Cerebellar nuclear complex (tissue), 1 donor: ENCODE measurements at regions not wholly inside any gene's neighbourhood (a gene's known extent, or its start where the extent isn't known, plus 50 kb on each side); places are given as distances from the start of the nearest gene placed in this dataset.

Experiments
- DNase-seq, 2 experiments: peaks; one replicate each; lab custom pipeline; 2025; lab: John Stamatoyannopoulos, UW

DNA sequence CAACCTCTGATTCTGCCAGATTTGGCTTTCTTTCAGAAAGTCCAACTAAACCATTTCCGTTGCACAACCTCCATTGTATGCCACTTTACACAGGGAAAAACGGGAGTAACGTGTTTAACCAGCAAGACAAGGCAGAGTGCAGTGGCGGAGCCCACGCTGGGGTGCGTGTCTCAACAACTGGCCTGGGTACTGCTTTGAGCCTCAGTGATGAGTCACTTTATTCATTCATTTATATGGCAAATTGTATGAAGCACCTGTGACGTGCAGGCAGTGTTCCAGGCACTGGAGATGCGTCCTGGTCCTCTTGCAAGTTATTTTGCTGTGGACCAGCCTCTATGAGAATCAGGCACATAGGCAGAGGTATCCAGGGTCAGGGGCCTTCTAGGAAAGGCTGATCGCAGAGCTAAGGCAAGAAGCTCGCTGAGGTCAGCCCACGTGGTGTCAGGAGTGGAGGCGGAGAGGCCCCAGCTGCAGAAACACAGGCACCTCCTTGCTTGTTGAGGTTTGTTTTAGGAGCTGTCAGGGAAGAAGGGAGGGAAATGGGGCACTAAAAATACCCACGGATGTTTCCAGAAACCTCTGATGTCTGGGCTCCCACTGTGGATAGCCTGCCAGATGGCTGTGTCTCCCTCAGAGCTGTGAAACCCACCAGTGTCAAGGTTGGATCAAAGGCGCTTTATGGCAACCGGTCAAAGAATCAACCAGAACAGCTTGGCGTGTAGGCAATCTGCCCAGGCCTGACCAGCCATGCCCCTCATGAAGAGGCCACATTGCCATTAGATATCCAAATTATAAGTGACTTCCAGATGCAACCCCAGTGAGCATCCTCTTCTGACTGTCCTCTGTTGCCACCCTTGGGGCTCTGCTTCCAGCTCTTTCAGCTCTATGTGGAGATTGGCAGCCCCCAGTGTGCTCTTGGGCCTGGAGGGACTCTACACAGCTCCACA lies 157.2 kb downstream of the CD83 start:
- DNase-seq: no peak

DNA sequence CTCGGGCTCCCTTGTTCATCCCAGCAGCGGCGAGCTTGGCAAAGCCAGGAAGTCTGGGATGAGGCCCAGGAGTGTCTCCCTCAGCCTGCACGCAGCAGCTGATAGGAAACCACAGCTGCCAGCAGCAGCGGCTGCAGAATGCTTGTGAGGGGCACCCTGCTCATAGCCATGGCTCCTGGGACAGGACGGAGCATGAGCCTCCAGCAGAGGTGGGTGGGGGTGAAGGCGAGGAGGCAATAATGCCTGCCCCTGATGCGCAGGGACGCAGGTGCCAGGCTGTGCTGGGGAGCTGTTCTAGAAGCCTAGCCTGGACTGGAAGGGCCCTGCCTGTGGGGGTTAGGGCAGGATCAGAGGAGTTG lies 157.9 kb downstream of the CD83 start:
- DNase-seq: no peak

DNA sequence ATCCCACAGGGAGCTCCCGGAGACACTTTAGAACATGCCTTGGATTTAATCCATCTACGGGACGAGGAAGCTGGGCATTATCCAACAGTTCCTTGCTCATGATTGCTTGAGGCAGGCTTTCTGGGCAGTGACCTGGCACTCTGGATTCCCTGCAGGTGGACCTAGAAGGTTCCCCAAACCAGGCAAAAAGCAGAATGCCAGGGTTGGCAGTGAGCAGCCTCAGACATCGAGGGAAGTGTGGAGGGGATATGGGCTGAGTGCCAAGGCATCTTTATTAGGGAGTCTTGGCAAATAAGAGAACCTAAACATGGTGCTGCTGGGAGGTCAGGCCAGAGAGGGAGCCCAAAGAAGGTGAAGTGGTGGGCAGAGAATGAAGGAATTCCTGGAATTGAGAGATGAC lies 158.5 kb downstream of the CD83 start:
- no peak for DNase-seq

DNA sequence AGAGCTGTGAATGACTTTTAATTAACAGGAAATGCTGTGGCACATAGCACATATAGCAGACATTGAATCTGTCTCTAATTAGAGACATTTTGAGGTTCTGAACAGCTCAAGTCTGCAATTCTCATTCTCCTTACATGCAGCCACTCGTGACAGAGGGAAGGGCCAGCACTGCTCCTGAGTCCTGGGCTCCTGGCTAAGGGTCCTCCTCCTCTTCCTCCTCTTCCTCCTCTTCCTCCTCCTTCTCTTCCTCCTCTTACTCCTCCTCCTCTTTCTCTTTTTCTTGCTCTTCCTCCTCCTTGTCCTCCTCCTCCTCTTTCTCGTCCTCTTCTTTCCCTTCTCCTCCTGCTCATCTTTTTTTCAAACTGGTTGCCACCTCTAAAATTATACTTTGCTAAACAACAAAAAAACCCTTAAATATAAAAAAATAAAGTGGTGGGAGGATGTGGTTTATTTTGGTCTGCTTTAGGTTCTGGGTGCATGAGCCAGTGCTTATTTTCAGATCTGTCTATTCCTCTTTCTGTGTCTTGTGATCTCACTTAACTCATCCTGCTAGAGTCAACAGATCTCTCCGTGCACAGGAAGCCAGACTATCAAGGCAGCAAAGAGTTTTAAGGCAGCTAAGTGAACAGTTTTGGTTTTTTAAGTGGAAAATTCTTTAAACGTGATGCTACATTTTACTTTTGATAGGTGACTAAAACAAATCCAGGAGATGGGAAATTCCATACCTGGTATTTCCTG lies 159.3 kb downstream of the CD83 start:
- DNase-seq: no peak

DNA sequence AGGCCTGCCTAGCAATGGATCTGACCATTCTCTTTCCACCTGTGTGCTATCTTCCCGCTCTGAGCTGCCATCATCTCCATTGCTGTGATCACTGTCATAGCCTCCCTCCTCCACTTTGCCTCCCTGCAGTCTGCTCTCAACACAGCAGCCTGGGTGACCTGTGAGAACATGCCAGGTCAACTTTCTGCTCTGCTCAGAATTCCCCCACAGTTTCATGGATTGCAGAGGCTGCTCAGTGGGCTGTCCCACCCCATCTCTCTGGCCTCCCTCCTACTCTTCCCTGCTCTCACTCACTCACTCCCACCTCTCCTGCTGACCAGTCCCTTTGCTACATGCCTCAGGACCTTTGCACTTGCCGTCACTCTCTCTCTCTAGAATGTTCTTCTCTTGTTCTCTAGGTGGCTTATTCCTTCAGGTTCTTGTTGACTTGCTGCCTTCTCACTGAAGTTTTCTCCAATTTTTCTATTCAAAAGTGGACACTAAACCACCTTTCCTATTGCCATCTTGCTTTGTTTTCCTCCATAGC lies 159.9 kb downstream of the CD83 start:
- DNase-seq: no peak

DNA sequence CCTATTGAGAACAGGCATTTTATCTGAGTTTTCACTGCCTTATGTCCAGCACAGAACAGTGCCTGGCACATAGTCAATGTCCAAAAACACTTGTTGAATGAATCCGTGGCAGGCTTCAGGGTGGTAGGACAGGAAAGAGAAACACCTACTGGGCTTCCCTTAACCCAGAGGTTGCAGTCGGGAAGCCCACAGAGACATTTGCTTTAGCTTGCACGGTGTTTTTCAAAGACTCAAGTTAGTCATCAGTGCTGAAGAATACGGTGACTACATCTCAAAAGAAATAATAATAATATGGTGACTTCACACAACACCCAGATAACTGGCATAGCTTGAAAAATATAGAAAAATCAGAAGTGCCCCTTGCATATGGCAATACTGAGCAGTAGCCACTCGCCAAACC lies 160.4 kb downstream of the CD83 start:
- DNase-seq: no peak

DNA sequence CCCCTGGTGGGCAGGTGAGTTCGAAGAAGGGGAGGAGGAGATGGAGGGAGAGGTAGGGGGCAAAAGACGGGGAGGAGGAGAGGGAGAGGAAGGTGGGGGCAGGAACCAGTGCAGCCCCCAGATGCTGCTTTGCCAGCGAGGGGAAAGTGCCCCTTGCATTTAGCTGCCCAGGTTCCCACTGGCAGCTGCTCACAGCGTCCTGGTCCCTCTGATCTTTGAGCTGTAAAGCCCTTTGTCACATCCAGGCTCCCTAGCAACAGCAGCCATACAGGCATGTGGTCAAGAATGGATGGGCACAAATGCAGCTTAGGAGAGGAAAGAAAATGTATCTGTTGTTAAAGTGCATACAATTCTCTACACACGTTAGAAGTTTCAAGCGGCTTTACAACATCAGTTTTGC lies 160.9 kb downstream of the CD83 start:
- no peak for DNase-seq

DNA sequence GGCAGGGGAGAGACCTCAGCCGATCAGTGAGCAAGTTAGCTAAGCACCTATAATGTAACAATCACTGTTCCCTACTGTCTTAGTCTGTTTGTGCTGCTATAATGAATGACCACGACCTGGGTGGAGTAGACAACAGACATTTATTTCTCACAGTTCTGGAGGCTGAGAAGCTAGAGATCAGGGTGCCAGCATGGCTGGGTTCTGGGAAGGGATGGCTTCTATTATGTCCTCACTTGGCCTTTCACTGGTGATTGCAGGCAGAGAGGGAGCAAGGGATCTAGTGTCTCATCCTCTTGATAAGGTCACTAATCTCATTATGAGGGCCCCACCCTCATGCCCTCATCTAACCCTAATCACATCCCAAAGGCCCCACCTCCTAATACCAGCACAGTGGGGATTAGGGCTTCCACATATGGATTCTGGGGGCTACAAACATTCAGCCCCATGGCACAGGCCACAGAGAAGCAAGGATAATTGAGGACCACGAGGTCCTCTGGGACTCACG lies 162.5 kb downstream of the CD83 start:
- no peak for DNase-seq

DNA sequence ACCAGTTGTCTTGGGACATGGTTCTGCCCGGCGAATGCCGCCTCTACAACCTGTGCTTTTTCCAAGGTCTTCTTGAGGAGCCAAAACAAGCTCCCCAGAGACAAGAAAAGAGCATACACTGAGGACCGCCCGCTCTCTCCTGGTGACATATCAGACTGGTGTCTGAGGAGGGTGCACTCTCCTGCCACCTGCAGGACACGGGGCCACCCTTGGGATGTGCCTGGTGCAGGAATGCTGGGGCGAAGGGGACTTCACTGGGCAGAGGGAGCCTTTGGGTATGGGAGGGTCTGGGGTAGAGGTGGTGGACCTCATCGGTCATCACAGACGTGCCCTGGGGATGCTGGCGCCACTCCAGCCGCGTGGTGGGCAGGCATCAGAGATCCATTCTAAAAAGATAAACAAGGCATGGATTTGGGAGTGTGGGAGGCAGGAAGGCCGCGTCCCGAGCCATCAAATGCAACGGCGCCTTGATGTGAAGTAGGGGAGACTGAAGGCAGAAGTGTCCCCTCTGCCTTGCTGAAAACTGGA lies 163.3 kb downstream of the CD83 start:
- no peak for DNase-seq

DNA sequence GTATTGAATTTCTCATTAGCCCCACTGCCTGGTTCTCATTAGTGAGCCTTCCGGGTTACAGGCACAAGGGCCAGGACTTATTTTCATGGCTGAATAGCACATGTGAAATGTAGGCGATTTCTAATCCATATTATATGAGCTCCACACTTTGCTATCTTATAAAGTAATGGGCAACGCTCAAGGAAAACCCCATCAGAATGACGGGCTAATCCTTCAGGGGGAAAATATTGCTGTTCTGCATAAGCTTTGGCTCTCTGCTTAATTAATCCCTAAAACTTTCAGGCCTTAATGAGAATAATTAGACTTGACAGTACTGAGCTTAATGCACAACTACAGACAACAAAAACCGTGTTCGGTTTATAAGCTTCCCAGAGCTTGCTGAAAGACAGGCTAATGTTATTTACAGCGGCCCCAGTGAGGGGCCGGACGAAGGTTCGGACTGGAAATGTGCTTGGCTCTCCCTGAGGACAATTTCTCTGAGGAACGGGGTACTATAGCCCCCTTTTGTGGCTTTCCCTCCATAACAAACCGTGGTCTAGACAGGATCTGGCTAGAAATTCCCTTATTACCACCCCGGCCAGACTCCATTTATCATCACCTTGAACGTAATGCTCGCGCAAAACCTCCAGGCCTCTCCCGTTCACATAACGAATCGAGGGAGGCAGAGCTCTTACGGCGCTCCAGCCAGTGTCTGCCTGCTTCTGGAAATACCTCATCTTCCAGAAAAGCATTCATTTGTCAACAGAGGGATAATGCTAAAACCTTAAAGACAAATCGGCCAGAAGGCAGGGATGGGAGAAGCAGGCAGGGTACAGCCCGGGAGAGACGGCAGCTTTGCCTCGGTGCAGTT lies 164.5 kb downstream of the CD83 start:
- DNase-seq: no peak

DNA sequence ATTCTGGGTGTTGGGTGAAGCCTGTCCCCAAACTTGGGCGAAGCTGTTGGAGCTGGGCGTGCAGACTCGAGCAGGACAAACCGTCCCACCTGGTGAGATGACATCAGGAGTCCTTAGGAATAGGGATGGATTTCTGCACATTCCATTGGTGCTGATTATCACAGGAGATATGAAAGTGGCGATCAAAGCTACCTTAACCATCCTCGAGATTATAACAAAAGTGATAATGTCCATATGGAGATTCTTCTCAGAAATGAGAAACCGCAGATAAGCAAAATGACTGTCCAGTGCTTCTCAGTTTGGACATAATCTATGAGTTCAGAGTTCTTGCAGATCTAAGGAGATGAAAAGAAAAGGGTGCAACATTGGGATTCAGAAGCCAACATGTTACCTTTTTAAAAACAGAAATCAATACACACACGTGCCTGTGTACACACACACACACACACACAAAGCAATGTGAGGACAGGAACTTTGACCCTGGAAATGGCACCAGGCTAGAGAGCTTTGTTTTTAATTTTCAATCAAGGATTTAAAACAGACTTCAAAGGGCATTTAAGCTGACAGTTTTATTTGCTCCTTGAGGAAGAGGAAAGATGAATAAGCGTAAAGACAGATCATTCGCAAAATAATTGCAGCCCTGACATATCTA lies 165.4 kb downstream of the CD83 start:
- no peak for DNase-seq

DNA sequence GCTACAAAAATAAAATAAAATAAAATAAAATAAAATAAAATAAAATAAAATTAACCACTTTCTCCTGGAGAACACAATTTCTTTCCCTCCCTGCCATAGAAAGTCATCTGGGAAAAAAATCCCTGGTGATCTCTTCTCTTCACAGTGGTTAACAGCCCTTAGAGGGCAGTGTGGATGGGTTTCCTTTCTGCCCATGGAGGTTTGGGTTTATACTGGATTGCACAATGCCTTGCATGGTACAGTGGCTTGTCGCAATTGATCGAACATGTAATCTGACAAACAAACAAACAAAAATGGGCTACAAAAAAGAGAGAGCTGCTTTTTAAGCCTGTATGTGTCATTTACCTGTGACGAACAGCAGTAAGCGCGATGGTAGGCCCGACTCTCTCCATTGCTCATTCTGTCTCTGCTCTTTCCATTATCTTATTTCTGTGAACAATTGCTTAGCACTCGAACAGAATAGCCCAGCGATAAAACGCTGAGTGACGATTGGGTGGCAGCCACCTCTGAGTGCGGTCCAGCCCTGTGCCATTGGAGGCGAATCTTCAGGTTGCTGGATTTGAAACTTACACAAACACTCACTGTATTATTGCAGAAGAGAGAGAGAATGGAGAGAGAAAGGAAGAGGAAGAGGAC lies 166.1 kb downstream of the CD83 start:
- DNase-seq: no peak

DNA sequence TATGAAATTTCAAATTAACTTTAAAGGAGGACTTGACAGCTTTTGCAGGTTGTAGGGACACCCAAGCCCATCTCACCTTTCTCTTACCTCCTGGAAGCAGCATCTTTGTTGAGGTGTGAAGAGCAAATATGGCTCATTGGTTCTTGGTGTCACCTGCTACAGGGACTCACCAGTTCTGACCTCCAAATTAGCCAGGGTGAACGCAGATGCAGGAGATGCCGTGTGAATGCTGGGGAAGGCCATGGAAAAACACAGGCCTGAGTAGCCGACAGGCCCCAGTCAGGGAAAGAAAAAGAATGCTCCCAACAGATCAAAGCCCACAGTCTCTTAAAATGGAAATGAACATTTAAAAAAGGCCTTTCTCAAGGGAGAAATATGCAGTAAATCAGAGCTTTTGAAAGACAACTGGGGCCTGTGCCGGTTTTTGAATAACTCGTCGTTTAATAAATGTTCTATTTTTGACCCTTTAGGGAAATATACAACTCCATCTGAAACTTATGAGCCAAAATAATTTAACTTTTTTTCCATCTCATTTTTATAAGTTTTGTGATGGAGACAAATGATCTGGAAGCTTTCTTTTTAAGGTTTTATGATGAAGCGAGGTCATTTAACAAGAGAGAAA lies 167.5 kb downstream of the CD83 start:
- no peak for DNase-seq

DNA sequence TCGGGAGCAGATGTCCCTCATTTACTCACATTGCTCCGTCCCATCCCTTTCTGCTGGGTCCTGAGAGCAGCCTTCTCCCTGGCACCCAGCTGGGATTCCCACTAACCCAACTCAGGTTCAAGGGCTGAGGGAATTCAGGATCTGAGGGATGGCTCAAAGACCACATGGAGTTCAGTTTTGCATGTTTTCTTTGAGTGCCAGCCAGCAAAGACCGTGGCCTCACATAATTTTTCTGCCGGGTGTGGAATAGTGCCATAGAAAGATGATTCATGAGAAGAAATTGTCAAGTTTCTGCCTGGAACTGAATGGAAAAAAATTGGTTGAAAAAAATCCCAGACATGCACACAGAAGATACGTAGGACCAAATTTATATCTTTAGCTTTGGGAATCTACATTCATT lies 168.6 kb downstream of the CD83 start:
- DNase-seq: no peak

DNA sequence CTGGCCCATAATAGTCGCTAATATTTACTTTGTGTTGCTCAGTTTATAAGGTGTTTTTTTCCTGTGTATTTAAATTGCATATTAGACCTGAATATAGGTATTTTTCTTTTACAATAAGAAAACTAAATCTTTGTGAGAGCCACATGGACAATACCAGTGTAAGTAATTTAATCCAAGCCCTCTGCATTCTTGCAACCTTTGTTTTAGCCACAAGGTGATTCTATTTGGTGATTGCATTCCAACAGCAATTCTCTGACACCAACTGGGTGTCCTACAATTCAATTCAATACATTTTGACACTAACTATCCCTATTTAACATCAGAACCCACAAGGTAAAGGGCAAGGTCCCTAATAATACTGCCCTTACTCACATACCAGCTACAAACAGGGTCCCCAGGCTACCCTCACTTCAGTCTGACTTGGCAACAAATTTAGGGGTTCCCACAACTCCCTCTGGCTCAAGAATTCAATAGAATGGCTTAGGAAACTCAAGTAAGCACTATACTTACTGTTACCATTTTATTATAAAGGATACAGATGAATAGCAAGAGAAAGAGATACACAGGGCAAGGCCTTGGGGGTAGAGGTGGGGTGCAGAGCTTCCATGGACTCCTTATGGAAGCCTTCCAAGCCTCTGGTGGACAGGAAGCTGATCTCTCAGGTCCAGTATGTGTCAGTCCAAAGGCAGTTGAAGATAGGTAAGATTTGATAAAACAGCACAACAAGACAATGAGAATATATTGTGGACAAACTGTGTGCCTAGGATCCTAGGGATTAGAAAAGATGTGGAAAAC lies 169.3 kb downstream of the CD83 start:
- no peak for DNase-seq

DNA sequence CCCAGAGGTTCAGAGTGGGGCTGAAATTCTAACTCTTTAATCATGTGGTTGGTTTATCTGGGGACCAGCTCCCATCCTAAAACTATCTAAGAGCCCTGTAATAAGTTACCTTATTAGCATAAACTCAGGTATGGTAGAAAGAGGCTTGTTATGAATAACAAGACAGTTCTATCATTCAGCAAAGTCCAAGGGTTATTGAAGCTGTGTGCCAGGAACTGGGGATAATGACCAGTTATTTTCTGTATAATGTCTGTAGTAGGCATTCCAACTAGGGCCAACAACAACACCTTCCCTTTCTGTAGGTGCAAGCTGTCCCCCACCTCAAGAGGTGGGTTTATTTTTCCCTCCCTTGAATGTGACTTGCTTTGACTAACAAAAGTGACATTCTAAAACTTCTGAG lies 170.1 kb downstream of the CD83 start:
- no peak for DNase-seq

DNA sequence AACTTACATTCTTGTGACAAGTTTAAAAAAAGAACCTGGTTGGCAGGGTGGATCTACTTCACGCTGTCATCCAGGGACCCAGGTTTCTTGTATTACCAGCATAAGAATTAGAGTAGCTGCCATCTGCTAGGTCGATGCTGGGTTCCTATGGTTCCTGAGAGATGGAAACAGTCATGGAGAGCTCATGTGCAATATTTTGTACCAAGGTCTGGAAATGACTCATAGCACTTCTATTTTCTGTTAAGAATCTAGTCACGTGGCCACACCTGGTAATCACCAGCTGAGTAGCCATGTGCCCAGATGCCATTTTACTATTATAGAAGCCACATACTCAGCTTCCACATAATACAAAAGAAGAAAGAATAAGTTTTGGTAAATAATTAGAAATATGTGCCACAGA lies 171.3 kb downstream of the CD83 start:
- no peak for DNase-seq

DNA sequence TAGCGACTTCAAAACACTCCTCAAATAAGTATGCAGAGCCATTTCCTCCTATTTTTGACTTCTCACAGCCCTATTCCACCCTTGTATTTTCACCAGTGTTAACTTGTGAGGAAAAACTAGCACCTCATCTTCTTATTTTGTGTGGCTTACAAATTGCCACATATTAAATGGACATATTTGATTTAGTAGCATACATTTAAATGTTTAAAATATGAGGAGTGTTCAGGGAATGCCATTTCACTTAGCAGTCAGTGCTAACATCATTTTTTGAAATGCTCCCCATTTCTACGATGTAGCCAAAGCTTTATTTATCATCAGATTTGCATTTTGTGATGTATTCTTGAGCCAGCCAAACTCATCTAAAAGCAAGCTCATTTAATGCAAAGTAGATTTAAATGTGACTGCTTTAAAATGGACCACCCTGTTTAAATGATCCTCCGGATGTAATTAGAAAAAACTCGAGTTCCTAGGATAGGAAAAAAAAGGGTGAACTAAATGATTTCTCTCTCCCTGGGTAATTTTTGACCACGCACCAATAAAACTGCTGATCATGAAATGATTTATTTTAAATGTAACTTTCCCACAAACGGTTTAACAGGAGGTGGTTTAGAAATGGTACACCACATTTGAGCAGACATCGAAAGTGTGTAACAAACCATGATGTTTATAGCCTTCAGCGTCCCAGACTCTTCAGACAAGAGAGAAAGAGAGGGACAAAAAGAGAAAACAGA lies 172.6 kb downstream of the CD83 start:
- DNase-seq: no peak
